Nephron progenitor cell (in vitro differentiated cells): ENCODE measurements at regions not wholly inside any gene's neighbourhood (a gene's known extent, or its start where the extent isn't known, plus 50 kb on each side); places are given as distances from the start of the nearest gene placed in this dataset.
"Not testable (repeated sequence)": the region's sequence is repeated elsewhere in the genome, so short reads cannot be mapped to it uniquely, and the experiment has no call there.

Experiments
- DNase-seq: peaks from one replicate; pipeline ENCODE4 v3.0.0; 2021
- H3K27ac Mint-ChIP-seq: 2 replicates; pipeline ENCODE4 v1.8.0; 2021; ENCODE audit warnings: mild to moderate bottlenecking, moderate library complexity, mixed read lengths
- H3K27me3 Mint-ChIP-seq: 2 replicates; pipeline ENCODE4 v1.8.0; 2021; ENCODE audit warnings: mild to moderate bottlenecking, low read depth, mixed read lengths; ENCODE audit not compliant: poor library complexity
- H3K36me3 Mint-ChIP-seq: 2 replicates; pipeline ENCODE4 v1.8.0; 2021; ENCODE audit warnings: low read depth, mixed read lengths
- H3K4me1 Mint-ChIP-seq: 2 replicates; pipeline ENCODE4 v1.8.0; 2021; ENCODE audit warnings: mixed read lengths
- H3K4me3 Mint-ChIP-seq: 2 replicates; pipeline ENCODE4 v1.8.0; 2021; ENCODE audit warnings: mild to moderate bottlenecking, moderate library complexity, mixed read lengths
- H3K9me3 Mint-ChIP-seq: 2 replicates; pipeline ENCODE4 v1.8.0; 2021; ENCODE audit warnings: mild to moderate bottlenecking, moderate library complexity, mixed read lengths
- TF ChIP-seq, protein P1 (sequence below): fragments of 200-600 bp; sonication (generic); IDR thresholded peaks from 2 replicates; pipeline ENCODE4 v1.5.0; 2021; ENCODE audit warnings: antibody characterized with exemption

DNA sequence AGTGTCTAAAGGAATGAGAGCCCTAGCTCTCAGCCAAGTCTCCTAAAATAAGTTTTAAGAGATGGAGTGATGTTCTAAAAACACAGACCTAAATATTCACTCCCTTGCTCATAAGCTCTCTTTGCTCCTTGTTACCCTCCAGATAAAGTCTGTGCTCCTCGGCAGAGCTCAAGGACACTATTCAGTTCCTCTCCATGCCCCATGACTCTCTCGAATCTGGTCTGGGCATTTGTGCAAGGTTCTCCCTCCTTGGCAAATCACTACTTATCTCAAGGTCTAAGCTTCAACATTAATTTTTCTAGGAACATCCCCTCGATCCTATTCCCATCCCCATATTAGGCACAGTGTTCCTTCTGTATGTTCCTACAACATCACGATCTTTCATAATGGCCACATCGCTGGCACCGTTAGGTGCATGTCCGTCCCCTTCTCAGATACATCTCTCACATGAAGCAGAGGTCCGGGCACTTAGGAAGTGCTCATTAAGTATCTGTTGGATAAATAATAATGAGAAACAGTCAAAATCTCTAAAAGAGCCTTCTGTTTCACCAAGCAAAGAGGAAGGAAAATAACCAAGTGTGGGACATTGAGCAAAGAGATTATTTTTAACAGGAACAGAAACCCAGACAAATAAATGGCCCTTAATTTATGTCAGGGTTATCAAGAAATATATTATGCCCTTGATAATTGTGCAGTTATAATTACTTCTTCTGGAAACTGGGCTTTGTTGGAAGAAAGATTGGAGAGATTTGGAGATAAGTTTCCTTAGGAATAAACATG lies 85.9 kb upstream of the HTR4 start:
- no peak for DNase-seq
- Mint-ChIP-seq H3K9me3 (no peaks in the 10 kb centered on the region), H3K27ac (no peak overlapping the region), H3K4me3 (no peak overlapping the region), H3K4me1 (no peaks in the 10 kb centered on the region), H3K27me3 (peaks cover 13% of the 10 kb centered on the region), H3K36me3 (no peaks in the 10 kb centered on the region)
- TF ChIP-seq, protein P1, sequence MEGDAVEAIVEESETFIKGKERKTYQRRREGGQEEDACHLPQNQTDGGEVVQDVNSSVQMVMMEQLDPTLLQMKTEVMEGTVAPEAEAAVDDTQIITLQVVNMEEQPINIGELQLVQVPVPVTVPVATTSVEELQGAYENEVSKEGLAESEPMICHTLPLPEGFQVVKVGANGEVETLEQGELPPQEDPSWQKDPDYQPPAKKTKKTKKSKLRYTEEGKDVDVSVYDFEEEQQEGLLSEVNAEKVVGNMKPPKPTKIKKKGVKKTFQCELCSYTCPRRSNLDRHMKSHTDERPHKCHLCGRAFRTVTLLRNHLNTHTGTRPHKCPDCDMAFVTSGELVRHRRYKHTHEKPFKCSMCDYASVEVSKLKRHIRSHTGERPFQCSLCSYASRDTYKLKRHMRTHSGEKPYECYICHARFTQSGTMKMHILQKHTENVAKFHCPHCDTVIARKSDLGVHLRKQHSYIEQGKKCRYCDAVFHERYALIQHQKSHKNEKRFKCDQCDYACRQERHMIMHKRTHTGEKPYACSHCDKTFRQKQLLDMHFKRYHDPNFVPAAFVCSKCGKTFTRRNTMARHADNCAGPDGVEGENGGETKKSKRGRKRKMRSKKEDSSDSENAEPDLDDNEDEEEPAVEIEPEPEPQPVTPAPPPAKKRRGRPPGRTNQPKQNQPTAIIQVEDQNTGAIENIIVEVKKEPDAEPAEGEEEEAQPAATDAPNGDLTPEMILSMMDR = no peak

DNA sequence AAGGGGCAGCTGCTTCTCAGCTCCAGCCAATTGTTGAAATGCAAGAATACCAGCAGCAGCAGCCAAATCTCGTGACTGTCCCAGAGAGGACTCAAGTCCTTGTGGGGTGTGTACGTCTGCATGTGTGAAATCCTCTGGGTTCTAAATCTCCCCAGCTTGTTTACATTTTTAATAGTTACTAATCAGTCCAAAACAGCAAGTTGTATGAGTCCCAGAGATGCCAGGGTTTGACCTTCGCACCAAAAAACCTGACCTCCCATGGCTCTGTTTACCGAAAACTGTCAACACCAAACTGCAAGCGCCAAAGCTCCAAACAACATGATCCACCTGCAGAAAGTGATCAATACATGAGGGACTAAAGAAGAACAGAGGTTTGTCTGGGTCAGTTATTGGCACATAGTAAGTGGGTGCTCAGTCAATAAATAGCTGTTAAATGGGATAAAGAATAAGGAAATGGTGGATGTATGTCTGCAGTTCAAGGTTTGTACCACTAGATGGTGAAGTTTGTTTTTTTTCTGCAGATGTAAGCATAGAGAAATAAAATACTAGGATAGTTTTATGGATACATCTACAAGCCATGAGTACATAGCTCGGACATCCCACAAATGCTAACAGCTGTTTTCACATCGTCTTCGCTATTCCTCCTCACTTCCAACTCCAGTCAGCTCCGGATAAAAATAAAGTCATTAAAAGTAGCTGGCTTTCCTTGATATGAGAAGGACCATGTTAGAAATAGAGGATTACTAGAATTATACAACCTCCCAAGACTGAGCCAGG lies 85.3 kb upstream of the ADRB2 start:
- Mint-ChIP-seq H3K4me1 (no peaks in the 10 kb centered on the region), H3K9me3 (no peaks in the 10 kb centered on the region), H3K4me3 (no peak overlapping the region), H3K36me3 (no peaks in the 10 kb centered on the region), H3K27me3 (peaks cover 9% of the 10 kb centered on the region), H3K27ac (no peak overlapping the region)
- TF ChIP-seq, protein P1 = peak; percentile 75
- DNase-seq = no peak

DNA sequence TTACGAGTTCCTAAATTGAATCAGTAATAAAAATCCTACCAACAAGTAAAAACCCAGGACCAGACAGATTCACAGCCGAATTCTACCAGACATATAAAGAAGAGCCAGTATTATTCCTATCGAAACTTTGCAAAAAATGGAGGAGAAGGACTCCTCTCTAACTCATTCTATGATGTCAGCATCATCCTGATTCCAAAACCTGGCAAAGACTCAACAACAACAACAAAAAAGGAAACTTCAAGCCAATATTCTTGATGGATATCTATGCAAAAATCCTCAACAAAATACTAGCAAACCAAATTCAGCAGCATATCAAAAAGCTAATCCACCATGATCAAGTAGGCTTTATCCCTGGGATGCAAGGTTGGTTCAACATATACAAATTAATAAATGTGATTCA lies 84.6 kb upstream of the ADRB2 start:
- H3K4me1 Mint-ChIP-seq, H3K9me3 Mint-ChIP-seq: not testable (repeated sequence)

DNA sequence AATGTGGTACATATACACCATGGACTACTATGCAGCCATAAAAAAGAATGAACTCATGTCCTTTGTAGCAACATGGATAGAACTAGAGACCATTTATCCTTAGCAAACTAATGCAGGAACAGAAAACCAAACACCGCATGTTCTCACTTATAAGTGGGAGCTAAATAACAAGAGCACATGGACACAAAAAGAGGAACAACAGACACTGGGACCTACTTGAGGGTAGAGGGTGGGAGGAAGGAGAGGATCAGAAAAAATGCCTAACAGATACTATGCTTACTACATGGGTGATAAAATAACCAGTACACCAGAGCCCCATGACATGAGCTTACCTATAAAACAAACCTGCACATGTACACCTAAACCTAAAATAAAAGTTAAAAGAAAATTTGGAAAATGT lies 82.0 kb upstream of the ADRB2 start:
- not testable (repeated sequence) for DNase-seq, H3K9me3 Mint-ChIP-seq, H3K4me3 Mint-ChIP-seq, H3K27ac Mint-ChIP-seq, H3K4me1 Mint-ChIP-seq, H3K36me3 Mint-ChIP-seq, H3K27me3 Mint-ChIP-seq

More for the DNA sequence above, 84.6 kb upstream of the ADRB2 start:
- not testable (repeated sequence) for H3K27ac Mint-ChIP-seq, H3K36me3 Mint-ChIP-seq, H3K27me3 Mint-ChIP-seq, H3K4me3 Mint-ChIP-seq, DNase-seq

DNA sequence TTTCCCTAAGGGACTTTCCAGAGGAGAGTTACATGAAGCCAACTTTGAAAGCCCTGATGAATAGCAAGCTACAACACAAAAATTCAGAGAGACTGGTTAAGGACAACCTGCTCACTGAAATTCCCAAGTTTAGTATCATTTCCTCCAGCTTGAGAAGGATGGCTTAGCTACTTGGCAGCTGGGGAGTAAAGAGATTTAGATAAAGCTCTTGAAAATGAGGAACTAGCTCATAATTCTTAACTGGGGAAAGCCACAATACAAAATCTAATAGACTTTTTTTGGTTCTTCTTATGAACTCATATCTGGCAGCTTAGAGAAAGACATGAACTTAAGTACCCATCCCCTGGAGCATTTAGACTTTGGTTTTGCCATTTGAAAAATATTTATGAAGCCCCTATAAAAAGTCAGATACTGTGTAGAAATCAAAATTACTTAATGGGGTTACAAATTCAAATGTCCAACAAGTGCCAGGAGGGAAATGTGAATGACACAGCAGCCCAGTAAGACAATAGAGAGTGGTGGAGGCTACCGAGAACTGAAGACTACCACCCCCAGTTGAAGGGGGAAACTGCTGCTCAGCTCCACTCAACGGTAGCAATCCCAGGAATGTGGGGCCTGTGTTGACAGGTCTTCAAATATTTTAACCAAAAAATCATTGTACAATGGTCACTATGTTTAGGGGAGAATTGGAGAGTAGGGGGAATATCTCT lies 79.4 kb upstream of the ADRB2 start:
- no peaks in the 10 kb centered on the region for H3K4me1 Mint-ChIP-seq
- H3K36me3 Mint-ChIP-seq = no peaks in the 10 kb centered on the region
- H3K27ac Mint-ChIP-seq = no peak overlapping the region
- no peak overlapping the region for H3K4me3 Mint-ChIP-seq
- no peak for DNase-seq
- TF ChIP-seq, protein P1 = no peak
- H3K9me3 Mint-ChIP-seq = no peaks in the 10 kb centered on the region
- peaks cover 9% of the 10 kb centered on the region for H3K27me3 Mint-ChIP-seq

DNA sequence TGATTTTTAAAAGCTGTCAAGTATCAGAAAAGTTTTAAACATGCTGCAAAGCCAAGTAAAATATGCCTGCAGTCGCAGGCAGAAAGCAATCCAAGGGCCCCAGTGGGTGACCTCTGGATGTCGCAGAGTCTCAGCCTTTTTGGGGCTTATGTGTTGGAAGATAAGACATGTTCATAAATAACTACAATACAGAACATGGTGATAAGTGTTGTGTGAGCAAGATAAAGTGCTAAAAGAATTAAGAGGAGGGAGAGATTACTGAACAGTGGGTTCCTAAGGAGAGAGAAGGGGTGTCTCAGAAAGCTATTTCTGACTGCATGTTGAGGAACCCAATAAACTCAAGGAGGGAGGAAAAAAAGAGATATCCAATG lies 78.9 kb upstream of the ADRB2 start:
- no peak for DNase-seq
- H3K4me3 Mint-ChIP-seq = no peak overlapping the region
- no peak overlapping the region for H3K27ac Mint-ChIP-seq
- H3K9me3 Mint-ChIP-seq = no peaks in the 10 kb centered on the region
- H3K36me3 Mint-ChIP-seq = no peaks in the 10 kb centered on the region
- peaks cover 9% of the 10 kb centered on the region for H3K27me3 Mint-ChIP-seq
- no peaks in the 10 kb centered on the region for H3K4me1 Mint-ChIP-seq
- TF ChIP-seq, protein P1 = no peak
